K562 (cell line): ENCODE measurements at regions not wholly inside any gene's neighbourhood (a gene's known extent, or its start where the extent isn't known, plus 50 kb on each side); places are given as distances from the start of the nearest gene placed in this dataset.

Experiments
- ATAC-seq: fragments of 200-7000 bp; cut with Tn5 transposase; 3 replicates; pipeline ENCODE4 v1.9.1; 2020; ENCODE audit warnings: moderate library complexity
- BruUV-seq: library from RNA; stranded (reverse); fragments of 400-500 nt; replicated peaks from 2 replicates; lab custom pipeline; 2021; lab: Mats Ljungman, UMichigan
- CTCF ChIA-PET: fragments of 300-600 bp; formaldehyde crosslinking; extraction: SDS; loops from one replicate; lab custom pipeline; 2021; ENCODE audit warnings: low intra/inter-chr PET ratio; lab: Yijun Ruan, JAX
- POLR2A ChIA-PET: fragments of 300-600, 350-650 bp; sonication (Branson Sonifier 250); formaldehyde crosslinking; extraction: SDS; loops from one replicate; lab custom pipeline; 2021; ENCODE audit warnings: antibody characterized with exemption, inconsistent platforms; lab: Yijun Ruan, JAX
- DNase-seq, 4 experiments: peaks; one replicate each; pipeline versions ENCODE4 v3.0.0 to v3.0.0-alpha.2; 2011 to 2018; ENCODE audit warnings: low spot score in 3 of 4, mixed read lengths in 3 of 4; ENCODE audit errors: extremely low read depth in 1 of 4
- FAIRE-seq: peaks from 2 replicates; lab custom pipeline; 2011; peaks lifted over from hg19 to GRCh38; lab: Jason Lieb, UNC
- H2AFZ ChIP-seq: 2 replicates; pipeline ENCODE4 v1.6.0; 2011; ENCODE audit warnings: low read depth, low read length, control low read depth, inconsistent platforms
- H3K27ac ChIP-seq: fragments of 200-600 bp; 3 replicates; pipeline ENCODE4 v1.8.0; 2011; ENCODE audit warnings: low read depth, mild to moderate bottlenecking, control low read depth, inconsistent platforms, low read length, moderate library complexity, mixed read lengths; ENCODE audit errors: extremely low read depth
- H3K27me3 ChIP-seq, 2 experiments: fragments of 300-600 bp in 1 of 2; 2 replicates in 1 of 2; 3 replicates in 1 of 2; pipeline versions ENCODE4 v1.6.0 to v1.8.0; 2011; ENCODE audit warnings: inconsistent platforms in 2 of 2, low read length in 2 of 2, mild to moderate bottlenecking in 1 of 2, mixed read lengths in 1 of 2, moderate library complexity in 1 of 2; ENCODE audit not compliant: control insufficient read depth in 2 of 2, insufficient read depth in 2 of 2
- H3K36me3 ChIP-seq: fragments of 300-600 bp; 3 replicates; pipeline ENCODE4 v1.8.0; 2011; ENCODE audit warnings: mild to moderate bottlenecking, low read length, inconsistent platforms; ENCODE audit not compliant: control insufficient read depth, insufficient read depth
- H3K4me1 ChIP-seq, 2 experiments: fragments of 200-600 bp in 1 of 2; replicated peaks in 1 of 2; 2 replicates in 1 of 2; 3 replicates in 1 of 2; pipeline versions ENCODE4 v1.5.1 to v1.8.0; 2011; ENCODE audit warnings: inconsistent platforms in 2 of 2, low read length in 2 of 2, mild to moderate bottlenecking in 1 of 2, mixed read lengths in 1 of 2, moderate library complexity in 1 of 2; ENCODE audit not compliant: control insufficient read depth in 2 of 2, insufficient read depth in 2 of 2
- H3K4me2 ChIP-seq: 2 replicates; pipeline ENCODE4 v1.6.1; 2011; ENCODE audit warnings: low read length, control low read depth, inconsistent platforms, mixed read lengths; ENCODE audit not compliant: insufficient read depth
- H3K4me3 ChIP-seq: fragments of 200-600 bp; sonication (generic), shearing (Covaris generic); 2 replicates; pipeline ENCODE4 v1.5.1; 2016; ENCODE audit warnings: control low read depth, inconsistent platforms
- H3K79me2 ChIP-seq: fragments of 200-600 bp; 3 replicates; pipeline ENCODE4 v1.8.0; 2011; ENCODE audit warnings: low read length, inconsistent platforms; ENCODE audit not compliant: control insufficient read depth, insufficient read depth
- H3K9ac ChIP-seq, 2 experiments: 2 replicates each; pipeline versions ENCODE4 v1.6.0 to v1.6.1; 2011; ENCODE audit warnings: low read depth in 2 of 2, low read length in 2 of 2, control low read depth in 1 of 2, inconsistent platforms in 1 of 2, mild to moderate bottlenecking in 1 of 2, mixed read lengths in 1 of 2; ENCODE audit not compliant: insufficient read depth in 1 of 2
- H3K9me1 ChIP-seq: one replicate; pipeline ENCODE4 v1.6.0; 2011; ENCODE audit warnings: inconsistent platforms, mild to moderate bottlenecking, low read length, moderate library complexity; ENCODE audit not compliant: control insufficient read depth, insufficient read depth
- H3K9me3 ChIP-seq: replicated peaks from 2 replicates; pipeline ENCODE4 v1.5.1; 2011; ENCODE audit warnings: low read depth, low read length, inconsistent platforms; ENCODE audit not compliant: control insufficient read depth, insufficient read depth
- H4K20me1 ChIP-seq: replicated peaks from 2 replicates; pipeline ENCODE4 v1.6.1; 2011; ENCODE audit warnings: low read length, inconsistent platforms, mixed read lengths; ENCODE audit not compliant: control insufficient read depth, insufficient read depth
- ELF2 ChIP-seq: fragments of 250-450 bp; sonication (Bioruptor Pico); IDR thresholded peaks from 2 replicates; pipeline ENCODE4 v1.5.0; 2021; ENCODE audit warnings: mild to moderate bottlenecking
- FOSL1 ChIP-seq: fragments of 200-800 bp; sonication (Bioruptor generic); conservative IDR thresholded peaks from 2 replicates; pipeline ENCODE4 v1.6.1; 2016; ENCODE audit warnings: missing genetic modification characterization, missing compliant biosample characterization
- MEF2A ChIP-seq: IDR thresholded peaks from 2 replicates; pipeline ENCODE4 v1.6.1; 2011; ENCODE audit warnings: low read depth, mild to moderate bottlenecking, low read length, moderate library complexity; ENCODE audit not compliant: control insufficient read depth
- PRMT5 ChIP-seq: sonication (generic); formaldehyde crosslinking; IDR thresholded peaks from 2 replicates; pipeline ENCODE4 v1.5.0; 2020; ENCODE audit warnings: missing genetic modification reagents
- ZC3H4 ChIP-seq: sonication (generic); formaldehyde crosslinking; IDR thresholded peaks from 2 replicates; pipeline ENCODE4 v1.9.0; 2021; ENCODE audit warnings: missing genetic modification reagents, borderline replicate concordance
- WGBS: fragments of 100-300 bp; shearing (Covaris generic); methylation state at CpG from one replicate; pipeline ENCODE4 v1.1.6; 2016; ENCODE audit warnings: low coverage, mixed read lengths; ENCODE audit not compliant: insufficient coverage; ENCODE audit errors: missing lambda C conversion rate; 5-methylcytosine and 5-hydroxymethylcytosine counted together
- in situ Hi-C: fragments of 300-500 bp; cut with MboI; formaldehyde crosslinking; loops from 4 replicates; pipeline ENCODE4 v1.15.0; 2018; ENCODE audit warnings: inconsistent platforms, mixed read lengths
- intact Hi-C: fragments of 100-400 bp; cut with micrococcal nuclease; formaldehyde crosslinking; loops from 2 replicates; pipeline ENCODE4 v1.14.2; 2022
- TF ChIP-seq, protein P1 (sequence below): sonication (generic); formaldehyde crosslinking; IDR thresholded peaks from 2 replicates; pipeline ENCODE4 v1.8.0; 2022; ENCODE audit warnings: missing genetic modification reagents, mild to moderate bottlenecking, moderate library complexity, borderline replicate concordance

DNA sequence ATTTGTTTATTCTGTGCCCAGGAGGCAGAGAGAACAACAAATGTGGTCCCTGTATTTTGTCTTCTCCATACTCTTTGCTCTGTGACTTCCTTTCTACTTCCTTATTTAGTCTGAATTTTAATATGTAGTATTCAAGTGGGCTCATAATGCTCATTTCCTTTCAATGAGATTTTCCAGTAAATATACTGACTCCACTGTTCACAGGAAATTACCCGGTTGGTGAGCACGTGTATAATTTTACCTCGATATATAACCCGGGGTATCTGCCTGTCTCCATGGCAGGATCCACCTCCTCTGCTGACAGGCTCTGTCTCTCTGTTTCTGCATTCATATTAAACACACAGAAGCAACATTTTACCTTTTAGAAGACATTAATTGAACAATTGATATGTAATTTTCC, 166.0 kb downstream of the SLC38A4 start:
- Histone ChIP-seq H3K36me3 (no peaks in the 10 kb centered on the region), H3K9me3 (no peaks in the 10 kb centered on the region), H3K4me3 (no peak overlapping the region), H3K27me3 (no peaks in the 10 kb centered on the region), H3K4me2 (no peak overlapping the region), H4K20me1 (no peaks in the 10 kb centered on the region), H3K9ac (no peak overlapping the region), H3K79me2 (no peaks in the 10 kb centered on the region), H3K4me1 (peaks cover 0 to 18% of the 10 kb centered on the region in 2 experiments; a peak in 3 of 5 replicates), H3K27ac (no peak overlapping the region), H3K9me1 (no peaks in the 10 kb centered on the region), H2AFZ (no peak overlapping the region; the same call in 1 of the 2 replicates)
- no TSS peak for BruUV-seq
- CTCF ChIA-PET = interaction anchor here (0.6 kb wide), 1 partner anchor 196 kb away, joined by 3 read pairs; no protein-coding TSS in a partner anchor
- 24% methylated on average over 4 of the region's 4 CpGs for WGBS
- intact Hi-C loops = loop anchor here (2.0 to 10.0 kb wide), 3 partner anchors 135 to 303 kb away; no protein-coding TSS in a partner anchor
- POLR2A ChIA-PET = no interaction called here
- ATAC-seq (no peak), DNase-seq (no peak), FAIRE-seq (no peak)
- in situ Hi-C loops = loop anchor here (10.0 kb wide), 1 partner anchor 305 kb away; no protein-coding TSS in a partner anchor
- TF ChIP-seq ELF2 (CRISPR knock-in tag) (no peak), PRMT5 (CRISPR knock-in tag) (no peak), FOSL1 (tag) (0 out of 2 replicates have a peak, but pooled peaks have one; percentile 26), MEF2A (no peak), ZC3H4 (no peak)
- TF ChIP-seq, protein P1, sequence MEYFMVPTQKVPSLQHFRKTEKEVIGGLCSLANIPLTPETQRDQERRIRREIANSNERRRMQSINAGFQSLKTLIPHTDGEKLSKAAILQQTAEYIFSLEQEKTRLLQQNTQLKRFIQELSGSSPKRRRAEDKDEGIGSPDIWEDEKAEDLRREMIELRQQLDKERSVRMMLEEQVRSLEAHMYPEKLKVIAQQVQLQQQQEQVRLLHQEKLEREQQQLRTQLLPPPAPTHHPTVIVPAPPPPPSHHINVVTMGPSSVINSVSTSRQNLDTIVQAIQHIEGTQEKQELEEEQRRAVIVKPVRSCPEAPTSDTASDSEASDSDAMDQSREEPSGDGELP (CRISPR knock-in tag) = no peak
